HCT116 (cell line): ENCODE measurements at regions not wholly inside any gene's neighbourhood (a gene's known extent, or its start where the extent isn't known, plus 50 kb on each side); places are given as distances from the start of the nearest gene placed in this dataset.

ENCODE experiments used
- ATAC-seq: fragments of 200-7000 bp; cut with Tn5 transposase; 2 replicates; pipeline ENCODE4 v1.9.1; 2020; ENCODE audit warnings: mild to moderate bottlenecking, moderate library complexity
- BruUV-seq: library from RNA; stranded (reverse); fragments of 400-500 nt; replicated peaks from 2 replicates; lab custom pipeline; 2021; lab: Mats Ljungman, UMichigan
- CTCF ChIA-PET: fragments of 300-600 bp; sonication (Branson Sonifier 250); formaldehyde crosslinking; loops from one replicate; lab custom pipeline; 2021; ENCODE audit warnings: antibody characterized with exemption; lab: Charles Lee
- POLR2A ChIA-PET: fragments of 300-600, 350-600 bp; sonication (Branson Sonifier 250); formaldehyde crosslinking; loops from one replicate; lab custom pipeline; 2021; ENCODE audit warnings: antibody characterized with exemption; lab: Charles Lee
- RAD21 ChIA-PET, 2 experiments: fragments of 300-600 bp; sonication (Branson Sonifier 250); formaldehyde crosslinking; loops; one replicate each; lab custom pipeline; 2023; ENCODE audit warnings: low total read pairs in 2 of 2; ENCODE audit not compliant: uncharacterized antibody in 2 of 2, unreplicated experiment in 2 of 2, low non-redundant PET in 1 of 2; lab: Charles Lee
- DNase-seq: peaks from one replicate; pipeline ENCODE4 v3.0.0-alpha.2; 2010; ENCODE audit warnings: low read depth, low spot score
- H2AFZ ChIP-seq: fragments of 200-600 bp; shearing (Covaris generic), sonication (generic); 2 replicates; pipeline ENCODE4 v1.6.1; 2017; ENCODE audit warnings: low read depth, mixed run types, mixed read lengths, antibody characterized with exemption, low read length; ENCODE audit not compliant: poor library complexity, severe bottlenecking
- H3K27ac ChIP-seq: 2 replicates; pipeline ENCODE4 v1.5.1; 2012; ENCODE audit warnings: low read depth, low read length
- H3K27me3 ChIP-seq: fragments of 200-600 bp; sonication (generic); 2 replicates; pipeline ENCODE4 v1.6.1; 2016; ENCODE audit warnings: mixed run types, low read length, mixed read lengths; ENCODE audit not compliant: insufficient read depth
- H3K36me3 ChIP-seq, 2 experiments: fragments of 200-500 bp in 1 of 2; fragments of 200-600 bp in 1 of 2; sonication (Bioruptor generic) in 1 of 2; sonication (generic) in 1 of 2; 2 replicates each; pipeline versions ENCODE4 v1.5.1 to v1.6.1; 2014 to 2016; ENCODE audit warnings: low read length in 2 of 2, inconsistent platforms in 1 of 2, mixed read lengths in 1 of 2, mixed run types in 1 of 2; ENCODE audit not compliant: insufficient read depth in 2 of 2, control insufficient read depth in 1 of 2
- H3K4me1 ChIP-seq, 2 experiments: fragments of 200-600 bp in 1 of 2; sonication (generic) in 1 of 2; 2 replicates each; pipeline versions ENCODE4 v1.5.1 to v1.6.1; 2012 to 2017; ENCODE audit warnings: low read length in 2 of 2, inconsistent platforms in 1 of 2, mild to moderate bottlenecking in 1 of 2, mixed read lengths in 1 of 2, mixed run types in 1 of 2, moderate library complexity in 1 of 2; ENCODE audit not compliant: insufficient read depth in 2 of 2, control insufficient read depth in 1 of 2
- H3K4me2 ChIP-seq: fragments of 200-600 bp; sonication (generic); 2 replicates; pipeline ENCODE4 v1.6.1; 2017; ENCODE audit warnings: mixed run types, low read length, mixed read lengths
- H3K4me3 ChIP-seq, 2 experiments: fragments of 200-600 bp in 1 of 2; sonication (generic) in 1 of 2; replicated peaks in 1 of 2; 2 replicates each; pipeline ENCODE4 v1.5.1; 2011 to 2016; ENCODE audit warnings: low read length in 2 of 2, control low read depth in 1 of 2, low read depth in 1 of 2, mild to moderate bottlenecking in 1 of 2, mixed read lengths in 1 of 2, mixed run types in 1 of 2
- H3K79me2 ChIP-seq: fragments of 200-600 bp; sonication (generic); 2 replicates; pipeline ENCODE4 v1.6.1; 2017; ENCODE audit warnings: mild to moderate bottlenecking, mixed run types, low read length, moderate library complexity, mixed read lengths; ENCODE audit not compliant: insufficient read depth
- H3K9ac ChIP-seq: fragments of 200-600 bp; sonication (generic); 2 replicates; pipeline ENCODE4 v1.6.1; 2016; ENCODE audit warnings: low read length, mixed read lengths
- H3K9me2 ChIP-seq: fragments of 200-600 bp; sonication (generic), shearing (Covaris generic); 2 replicates; pipeline ENCODE4 v1.6.1; 2017; ENCODE audit warnings: mixed run types, mild to moderate bottlenecking, moderate library complexity; ENCODE audit not compliant: insufficient read depth
- H3K9me3 ChIP-seq, 2 experiments: fragments of 200-500 bp in 1 of 2; fragments of 200-600 bp in 1 of 2; sonication (Bioruptor generic) in 1 of 2; sonication (generic) in 1 of 2; 2 replicates each; pipeline ENCODE4 v1.6.1; 2014 to 2017; ENCODE audit warnings: low read length in 2 of 2, mixed read lengths in 2 of 2, inconsistent platforms in 1 of 2, low read depth in 1 of 2, mild to moderate bottlenecking in 1 of 2, mixed run types in 1 of 2, moderate library complexity in 1 of 2; ENCODE audit not compliant: control insufficient read depth in 1 of 2, insufficient read depth in 1 of 2
- H4K20me1 ChIP-seq: fragments of 200-600 bp; sonication (generic), shearing (Covaris generic); 2 replicates; pipeline ENCODE4 v1.6.1; 2017; ENCODE audit warnings: mixed run types, mild to moderate bottlenecking, moderate library complexity; ENCODE audit not compliant: insufficient read depth
- CEBPB ChIP-seq: IDR thresholded peaks from 2 replicates; pipeline ENCODE4 v1.6.1; 2012; ENCODE audit warnings: low read depth
- EGR1 ChIP-seq: IDR thresholded peaks from 2 replicates; pipeline ENCODE4 v1.6.1; 2012; ENCODE audit warnings: low read depth
- ELF1 ChIP-seq: IDR thresholded peaks from 2 replicates; pipeline ENCODE4 v1.6.1; 2012; ENCODE audit warnings: low read depth, borderline replicate concordance
- EZH2 ChIP-seq: fragments of 200-600 bp; sonication (generic); IDR thresholded peaks from 2 replicates; pipeline ENCODE4 v1.6.1; 2017; ENCODE audit warnings: antibody characterized with exemption, mixed run types
- EZH2phosphoT487 ChIP-seq: fragments of 200-600 bp; IDR thresholded peaks from 2 replicates; pipeline ENCODE4 v1.6.1; 2018; ENCODE audit warnings: antibody characterized with exemption, borderline replicate concordance
- FOSL1 ChIP-seq: IDR thresholded peaks from 2 replicates; pipeline ENCODE4 v1.6.1; 2012; ENCODE audit warnings: low read depth
- JUND ChIP-seq: IDR thresholded peaks from 2 replicates; pipeline ENCODE4 v1.6.1; 2012
- MAX ChIP-seq: IDR thresholded peaks from 2 replicates; pipeline ENCODE4 v1.6.1; 2012
- POLR2A ChIP-seq: IDR thresholded peaks from 2 replicates; pipeline ENCODE4 v1.7.0; 2011; ENCODE audit warnings: borderline replicate concordance; ENCODE audit not compliant: insufficient read depth, insufficient read length; ENCODE audit errors: extremely low read depth
- RAD21 ChIP-seq: IDR thresholded peaks from 2 replicates; pipeline ENCODE4 v1.6.1; 2012; ENCODE audit warnings: low read depth, mild to moderate bottlenecking
- SIN3A ChIP-seq: IDR thresholded peaks from 2 replicates; pipeline ENCODE4 v1.6.1; 2012; ENCODE audit warnings: low read depth
- SP1 ChIP-seq: IDR thresholded peaks from 2 replicates; pipeline ENCODE4 v1.6.1; 2012; ENCODE audit warnings: low read depth
- SRF ChIP-seq: IDR thresholded peaks from 2 replicates; pipeline ENCODE4 v1.6.1; 2012; ENCODE audit warnings: low read depth
- TCF7L2 ChIP-seq: IDR thresholded peaks from 2 replicates; pipeline ENCODE4 v1.7.0; 2011; ENCODE audit warnings: borderline replicate concordance, inconsistent platforms; ENCODE audit not compliant: insufficient read depth, insufficient read length; ENCODE audit errors: extremely low read depth
- YY1 ChIP-seq: IDR thresholded peaks from 2 replicates; pipeline ENCODE4 v1.6.1; 2011; ENCODE audit warnings: low read length, low read depth, moderate library complexity, mild to moderate bottlenecking; ENCODE audit not compliant: insufficient replicate concordance; ENCODE audit errors: extremely low read depth
- ZNF274 ChIP-seq: fragments of 200-500 bp; sonication (Bioruptor generic); IDR thresholded peaks from 2 replicates; pipeline ENCODE4 v1.6.1; 2014; ENCODE audit warnings: mild to moderate bottlenecking, low read depth, low read length, inconsistent platforms
- intact Hi-C: fragments of 100-400 bp; cut with micrococcal nuclease; formaldehyde crosslinking; loops from 2 replicates; pipeline ENCODE4 v1.10.0; 2022
- TF ChIP-seq, protein P1 (sequence below): IDR thresholded peaks from 2 replicates; pipeline ENCODE4 v1.6.1; 2012; ENCODE audit warnings: low read depth
- TF ChIP-seq, protein P2 (sequence below): IDR thresholded peaks from 2 replicates; pipeline ENCODE4 v1.6.1; 2012
- TF ChIP-seq, protein P3 (sequence below): IDR thresholded peaks from 2 replicates; pipeline ENCODE4 v1.6.1; 2011; ENCODE audit warnings: mild to moderate bottlenecking, low read length, moderate library complexity; ENCODE audit not compliant: insufficient replicate concordance; ENCODE audit errors: extremely low read depth
- TF ChIP-seq, protein P4 (sequence below), 3 experiments: fragments of 200-600 bp in 1 of 3; sonication (generic) in 1 of 3; IDR thresholded peaks in 2 of 3; conservative IDR thresholded peaks in 1 of 3; 2 replicates each; pipeline ENCODE4 v1.5.1; 2012 to 2017; ENCODE audit warnings: low read depth in 2 of 3, low read length in 2 of 3, antibody characterized with exemption in 1 of 3, borderline replicate concordance in 1 of 3, control low read depth in 1 of 3, mild to moderate bottlenecking in 1 of 3, mixed read lengths in 1 of 3, mixed run types in 1 of 3, moderate library complexity in 1 of 3; ENCODE audit not compliant: insufficient read depth in 1 of 3

DNA sequence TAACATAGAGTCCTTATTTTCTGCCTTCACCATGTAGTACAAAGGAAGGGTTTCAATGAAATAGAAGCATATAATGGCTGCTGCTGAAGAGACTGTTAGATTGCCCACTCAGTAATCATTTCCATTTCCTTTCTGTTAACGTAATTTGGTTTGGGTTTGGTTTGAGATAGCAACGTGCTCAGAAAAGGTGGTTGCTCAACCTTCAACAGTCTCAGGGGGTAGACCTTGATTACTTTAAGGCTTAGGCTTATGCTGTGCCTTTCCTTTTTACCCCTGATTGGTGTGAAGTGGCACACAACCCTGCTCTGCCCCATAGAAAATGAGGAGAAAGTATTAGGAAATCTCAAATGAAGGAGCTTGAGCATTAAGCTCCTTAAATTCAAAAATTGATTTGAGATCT, 163.7 kb upstream of the TP63 start:
- Histone ChIP-seq H4K20me1 (no peaks in the 10 kb centered on the region), H3K9me2 (no peaks in the 10 kb centered on the region), H3K27me3 (no peaks in the 10 kb centered on the region), H3K36me3 (no peaks in the 10 kb centered on the region), H2AFZ (no peak overlapping the region), H3K27ac (no peak overlapping the region), H3K4me1 (no peaks in the 10 kb centered on the region), H3K4me3 (no peak overlapping the region), H3K4me2 (no peak overlapping the region), H3K9ac (no peak overlapping the region), H3K79me2 (no peaks in the 10 kb centered on the region), H3K9me3 (no peaks in the 10 kb centered on the region)
- ATAC-seq, result no peak
- TF ChIP-seq MAX (no peak), POLR2A (no peak), SP1 (no peak), FOSL1 (no peak), EGR1 (no peak), EZH2phosphoT487 (no peak), ZNF274 (no peak), YY1 (no peak), JUND (no peak), SRF (no peak), ELF1 (no peak), EZH2 (no peak), SIN3A (no peak), TCF7L2 (no peak), RAD21 (no peak), CEBPB (no peak)
- TF ChIP-seq, protein P1, sequence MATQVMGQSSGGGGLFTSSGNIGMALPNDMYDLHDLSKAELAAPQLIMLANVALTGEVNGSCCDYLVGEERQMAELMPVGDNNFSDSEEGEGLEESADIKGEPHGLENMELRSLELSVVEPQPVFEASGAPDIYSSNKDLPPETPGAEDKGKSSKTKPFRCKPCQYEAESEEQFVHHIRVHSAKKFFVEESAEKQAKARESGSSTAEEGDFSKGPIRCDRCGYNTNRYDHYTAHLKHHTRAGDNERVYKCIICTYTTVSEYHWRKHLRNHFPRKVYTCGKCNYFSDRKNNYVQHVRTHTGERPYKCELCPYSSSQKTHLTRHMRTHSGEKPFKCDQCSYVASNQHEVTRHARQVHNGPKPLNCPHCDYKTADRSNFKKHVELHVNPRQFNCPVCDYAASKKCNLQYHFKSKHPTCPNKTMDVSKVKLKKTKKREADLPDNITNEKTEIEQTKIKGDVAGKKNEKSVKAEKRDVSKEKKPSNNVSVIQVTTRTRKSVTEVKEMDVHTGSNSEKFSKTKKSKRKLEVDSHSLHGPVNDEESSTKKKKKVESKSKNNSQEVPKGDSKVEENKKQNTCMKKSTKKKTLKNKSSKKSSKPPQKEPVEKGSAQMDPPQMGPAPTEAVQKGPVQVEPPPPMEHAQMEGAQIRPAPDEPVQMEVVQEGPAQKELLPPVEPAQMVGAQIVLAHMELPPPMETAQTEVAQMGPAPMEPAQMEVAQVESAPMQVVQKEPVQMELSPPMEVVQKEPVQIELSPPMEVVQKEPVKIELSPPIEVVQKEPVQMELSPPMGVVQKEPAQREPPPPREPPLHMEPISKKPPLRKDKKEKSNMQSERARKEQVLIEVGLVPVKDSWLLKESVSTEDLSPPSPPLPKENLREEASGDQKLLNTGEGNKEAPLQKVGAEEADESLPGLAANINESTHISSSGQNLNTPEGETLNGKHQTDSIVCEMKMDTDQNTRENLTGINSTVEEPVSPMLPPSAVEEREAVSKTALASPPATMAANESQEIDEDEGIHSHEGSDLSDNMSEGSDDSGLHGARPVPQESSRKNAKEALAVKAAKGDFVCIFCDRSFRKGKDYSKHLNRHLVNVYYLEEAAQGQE, result no peak
- TF ChIP-seq, protein P2, sequence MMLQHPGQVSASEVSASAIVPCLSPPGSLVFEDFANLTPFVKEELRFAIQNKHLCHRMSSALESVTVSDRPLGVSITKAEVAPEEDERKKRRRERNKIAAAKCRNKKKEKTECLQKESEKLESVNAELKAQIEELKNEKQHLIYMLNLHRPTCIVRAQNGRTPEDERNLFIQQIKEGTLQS, result no peak
- TF ChIP-seq, protein P3, sequence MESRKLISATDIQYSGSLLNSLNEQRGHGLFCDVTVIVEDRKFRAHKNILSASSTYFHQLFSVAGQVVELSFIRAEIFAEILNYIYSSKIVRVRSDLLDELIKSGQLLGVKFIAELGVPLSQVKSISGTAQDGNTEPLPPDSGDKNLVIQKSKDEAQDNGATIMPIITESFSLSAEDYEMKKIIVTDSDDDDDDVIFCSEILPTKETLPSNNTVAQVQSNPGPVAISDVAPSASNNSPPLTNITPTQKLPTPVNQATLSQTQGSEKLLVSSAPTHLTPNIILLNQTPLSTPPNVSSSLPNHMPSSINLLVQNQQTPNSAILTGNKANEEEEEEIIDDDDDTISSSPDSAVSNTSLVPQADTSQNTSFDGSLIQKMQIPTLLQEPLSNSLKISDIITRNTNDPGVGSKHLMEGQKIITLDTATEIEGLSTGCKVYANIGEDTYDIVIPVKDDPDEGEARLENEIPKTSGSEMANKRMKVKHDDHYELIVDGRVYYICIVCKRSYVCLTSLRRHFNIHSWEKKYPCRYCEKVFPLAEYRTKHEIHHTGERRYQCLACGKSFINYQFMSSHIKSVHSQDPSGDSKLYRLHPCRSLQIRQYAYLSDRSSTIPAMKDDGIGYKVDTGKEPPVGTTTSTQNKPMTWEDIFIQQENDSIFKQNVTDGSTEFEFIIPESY, result no peak
- TF ChIP-seq, protein P4, sequence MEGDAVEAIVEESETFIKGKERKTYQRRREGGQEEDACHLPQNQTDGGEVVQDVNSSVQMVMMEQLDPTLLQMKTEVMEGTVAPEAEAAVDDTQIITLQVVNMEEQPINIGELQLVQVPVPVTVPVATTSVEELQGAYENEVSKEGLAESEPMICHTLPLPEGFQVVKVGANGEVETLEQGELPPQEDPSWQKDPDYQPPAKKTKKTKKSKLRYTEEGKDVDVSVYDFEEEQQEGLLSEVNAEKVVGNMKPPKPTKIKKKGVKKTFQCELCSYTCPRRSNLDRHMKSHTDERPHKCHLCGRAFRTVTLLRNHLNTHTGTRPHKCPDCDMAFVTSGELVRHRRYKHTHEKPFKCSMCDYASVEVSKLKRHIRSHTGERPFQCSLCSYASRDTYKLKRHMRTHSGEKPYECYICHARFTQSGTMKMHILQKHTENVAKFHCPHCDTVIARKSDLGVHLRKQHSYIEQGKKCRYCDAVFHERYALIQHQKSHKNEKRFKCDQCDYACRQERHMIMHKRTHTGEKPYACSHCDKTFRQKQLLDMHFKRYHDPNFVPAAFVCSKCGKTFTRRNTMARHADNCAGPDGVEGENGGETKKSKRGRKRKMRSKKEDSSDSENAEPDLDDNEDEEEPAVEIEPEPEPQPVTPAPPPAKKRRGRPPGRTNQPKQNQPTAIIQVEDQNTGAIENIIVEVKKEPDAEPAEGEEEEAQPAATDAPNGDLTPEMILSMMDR (IDR thresholded peaks at IDR 0.05 in 2 of 3, conservative IDR thresholded peaks at IDR 0.05 in 1 of 3; ENCODE audit: borderline replicate concordance in 1 of 3, insufficient read depth in 1 of 3, low read depth in 2 of 3, low read length in 2 of 3), result no peak
- intact Hi-C loops, result no loop called here
- POLR2A ChIA-PET, result no interaction called here
- RAD21 ChIA-PET, result no interaction called here
- no TSS peak for BruUV-seq
- DNase-seq, result no peak
- CTCF ChIA-PET, result no interaction called here
